Activated CD4-positive, alpha-beta T cell treated with anti-CD3 and anti-CD28 coated beads, Interleukin-2, amount 50 U/mL, for 16 hours (primary cell): ENCODE measurements at regions not wholly inside any gene's neighbourhood (a gene's known extent, or its start where the extent isn't known, plus 50 kb on each side); places are given as distances from the start of the nearest gene placed in this dataset.

Experiments used
- DNase-seq: peaks from one replicate; pipeline ENCODE4 v3.0.0-alpha.2; 2020

GRCh38 chr5:56360816-56361215 lies 127.7 kb upstream of the ANKRD55 start:
- no peak for DNase-seq

- DNase-seq, result no peak
Measured at GRCh38 chr5:56359809-56360685, 126.9 kb upstream of the ANKRD55 start.

- DNase-seq, result no peak
Measured at GRCh38 chr5:56358703-56359681, 125.9 kb upstream of the ANKRD55 start.

GRCh38 chr5:56358046-56358445 lies 124.9 kb upstream of the ANKRD55 start:
- no peak for DNase-seq

GRCh38 chr5:56357426-56357825 lies 124.3 kb upstream of the ANKRD55 start:
- no peak for DNase-seq

- DNase-seq, result no peak
Measured at GRCh38 chr5:56356836-56357160, 123.7 kb upstream of the ANKRD55 start.

GRCh38 chr5:56356121-56356835 lies 123.1 kb upstream of the ANKRD55 start:
- DNase-seq, result no peak

GRCh38 chr5:56354836-56355235 lies 121.7 kb upstream of the ANKRD55 start:
- no peak for DNase-seq

GRCh38 chr5:56352808-56353590 lies 119.9 kb upstream of the ANKRD55 start:
- no peak for DNase-seq

GRCh38 chr5:56350597-56351170 lies 117.6 kb upstream of the ANKRD55 start:
- no peak for DNase-seq

- DNase-seq, result no peak
Measured at GRCh38 chr5:56350011-56350596, 117.0 kb upstream of the ANKRD55 start.

GRCh38 chr5:56349461-56349860 lies 116.3 kb upstream of the ANKRD55 start:
- no peak for DNase-seq

GRCh38 chr5:56346741-56347535 lies 113.8 kb upstream of the ANKRD55 start:
- no peak for DNase-seq

- DNase-seq, result no peak
Measured at GRCh38 chr5:56346044-56346710, 113.0 kb upstream of the ANKRD55 start.

GRCh38 chr5:56345352-56345751 lies 112.2 kb upstream of the ANKRD55 start:
- no peak for DNase-seq

- DNase-seq, result no peak
Measured at GRCh38 chr5:56344594-56344993, 111.5 kb upstream of the ANKRD55 start.

- no peak for DNase-seq
Measured at GRCh38 chr5:56343988-56344387, 110.9 kb upstream of the ANKRD55 start.

GRCh38 chr5:56342616-56343015 lies 109.5 kb upstream of the ANKRD55 start:
- DNase-seq, result no peak

GRCh38 chr5:56340196-56340980 lies 107.3 kb upstream of the ANKRD55 start:
- no peak for DNase-seq
